Vagina (tissue), 2 donors: ENCODE measurements at regions not wholly inside any gene's neighbourhood (a gene's known extent, or its start where the extent isn't known, plus 50 kb on each side); places are given as distances from the start of the nearest gene placed in this dataset.

Experiments used
- CTCF ChIP-seq, 3 experiments: fragments of 450-650 bp in 2 of 3; fragments of 200-600 bp in 1 of 3; sonication (generic) in 1 of 3; IDR thresholded peaks; one replicate each; pipeline ENCODE4 v1.5.1; 2017 to 2019; ENCODE audit warnings: antibody characterized with exemption in 3 of 3, mild to moderate bottlenecking in 2 of 3, moderate library complexity in 2 of 3
- POLR2A ChIP-seq, 2 donors: fragments of 450-650 bp; IDR thresholded peaks; one replicate each; pipeline ENCODE4 v1.6.1; 2017; ENCODE audit warnings: antibody characterized with exemption in 2 of 2, mild to moderate bottlenecking in 2 of 2, moderate library complexity in 2 of 2
- POLR2AphosphoS5 ChIP-seq, 2 donors: sonication (generic); formaldehyde crosslinking; IDR thresholded peaks; one replicate each; pipeline ENCODE4 v1.9.0; 2017; ENCODE audit warnings: antibody characterized with exemption in 2 of 2, mild to moderate bottlenecking in 2 of 2, low read depth in 1 of 2; ENCODE audit not compliant: insufficient read depth in 1 of 2

GRCh38 chr3:154642145-154642544 lies 212.2 kb upstream of the GPR149 start:
- TF ChIP-seq CTCF (IDR thresholded peaks at IDR 0.05) (no peak), POLR2A (IDR thresholded peaks at IDR 0.05) (no peak), POLR2AphosphoS5 (IDR thresholded peaks at IDR 0.05; ENCODE audit: insufficient read depth in 1 of 2, low read depth in 1 of 2) (no peak)
